Peyer's patch (tissue), 4 donors: ENCODE measurements at regions not wholly inside any gene's neighbourhood (a gene's known extent, or its start where the extent isn't known, plus 50 kb on each side); places are given as distances from the start of the nearest gene placed in this dataset.

Source experiments
- DNase-seq, 3 donors: peaks; one replicate each; pipeline ENCODE4 v3.0.0-alpha.2; 2017 to 2019
- H3K27ac ChIP-seq, 4 donors: fragments of 200-600 bp; sonication (generic); one replicate each; pipeline ENCODE4 v1.5.1; 2016 to 2019
- H3K27me3 ChIP-seq, 2 donors: fragments of 200-600 bp; sonication (generic); one replicate each; pipeline ENCODE4 v1.5.1; 2019
- H3K36me3 ChIP-seq, 3 donors: fragments of 200-600 bp; sonication (generic); one replicate each; pipeline ENCODE4 v1.5.1; 2016 to 2019
- H3K4me1 ChIP-seq, 4 donors: fragments of 200-600 bp; sonication (generic); one replicate each; pipeline ENCODE4 v1.5.1; 2016 to 2019
- H3K4me3 ChIP-seq, 4 donors: fragments of 200-600 bp; sonication (generic); 1 replicate in 3 of 4; 2 replicates in 1 of 4; pipeline ENCODE4 v1.5.1; 2016 to 2019; ENCODE audit warnings: mild to moderate bottlenecking in 1 of 4
- H3K9me3 ChIP-seq, 4 donors: fragments of 200-600 bp; sonication (generic); one replicate each; pipeline ENCODE4 v1.5.1; 2016 to 2019; ENCODE audit warnings: mild to moderate bottlenecking in 1 of 4
- POLR2A ChIP-seq, 2 donors: fragments of 450-650 bp; IDR thresholded peaks; one replicate each; pipeline ENCODE4 v1.5.1; 2017; ENCODE audit warnings: antibody characterized with exemption in 2 of 2, mild to moderate bottlenecking in 2 of 2, moderate library complexity in 2 of 2
- TF ChIP-seq, protein P1 (sequence below), 6 experiments: fragments of 450-650 bp in 4 of 6; fragments of 200-600 bp in 2 of 6; sonication (generic) in 1 of 6; IDR thresholded peaks; one replicate each; pipeline ENCODE4 v1.5.1; 2017 to 2019; ENCODE audit warnings: antibody characterized with exemption in 6 of 6, mild to moderate bottlenecking in 3 of 6, moderate library complexity in 1 of 6

DNA sequence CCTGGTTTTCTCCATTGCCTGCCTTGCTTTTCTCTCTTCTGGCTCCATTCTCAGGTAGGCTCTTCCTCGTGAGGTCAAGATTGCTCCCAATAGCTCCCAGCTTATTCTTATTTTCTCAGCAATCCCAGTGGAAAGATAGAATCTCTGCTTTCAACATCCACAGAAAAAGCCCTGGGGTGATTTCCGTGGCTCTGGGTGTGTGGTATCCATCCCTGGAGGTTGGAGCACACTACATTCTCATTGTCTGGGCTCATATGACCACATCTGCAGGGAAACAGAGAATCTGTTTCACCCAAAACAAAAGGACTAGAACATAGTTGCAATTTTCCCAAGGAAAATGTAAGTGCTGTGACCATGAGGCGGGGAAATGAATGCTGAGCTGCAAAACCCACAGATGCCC lies 236.0 kb downstream of the TENT4A start:
- no peak for DNase-seq
- H3K27ac ChIP-seq: no peak overlapping the region

DNA sequence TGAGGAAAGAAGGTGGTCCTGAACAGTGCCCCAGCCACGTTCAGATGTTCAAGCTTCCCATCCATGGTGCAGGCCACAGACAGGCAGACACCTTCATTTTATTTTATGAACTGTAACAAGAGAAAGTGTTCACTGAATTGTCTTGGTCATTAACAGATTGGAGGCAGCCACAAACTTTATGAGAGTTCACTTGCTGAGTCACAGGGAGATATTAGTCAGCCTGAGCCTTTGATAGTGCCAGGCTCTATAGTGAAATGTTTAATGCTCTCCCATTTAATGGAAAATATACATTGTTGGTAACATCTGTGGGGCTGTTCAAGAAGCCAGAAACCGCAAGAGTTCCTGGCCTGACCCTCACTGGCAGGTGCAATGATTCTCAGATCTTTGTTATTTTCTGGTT lies 237.0 kb downstream of the TENT4A start:
- Histone ChIP-seq H3K4me1 (no peaks in the 10 kb centered on the region), H3K27me3 (no peaks in the 10 kb centered on the region), H3K36me3 (no peaks in the 10 kb centered on the region), H3K9me3 (no peaks in the 10 kb centered on the region), H3K4me3 (no peak overlapping the region), H3K27ac (no peak overlapping the region)
- TF ChIP-seq, protein P1, sequence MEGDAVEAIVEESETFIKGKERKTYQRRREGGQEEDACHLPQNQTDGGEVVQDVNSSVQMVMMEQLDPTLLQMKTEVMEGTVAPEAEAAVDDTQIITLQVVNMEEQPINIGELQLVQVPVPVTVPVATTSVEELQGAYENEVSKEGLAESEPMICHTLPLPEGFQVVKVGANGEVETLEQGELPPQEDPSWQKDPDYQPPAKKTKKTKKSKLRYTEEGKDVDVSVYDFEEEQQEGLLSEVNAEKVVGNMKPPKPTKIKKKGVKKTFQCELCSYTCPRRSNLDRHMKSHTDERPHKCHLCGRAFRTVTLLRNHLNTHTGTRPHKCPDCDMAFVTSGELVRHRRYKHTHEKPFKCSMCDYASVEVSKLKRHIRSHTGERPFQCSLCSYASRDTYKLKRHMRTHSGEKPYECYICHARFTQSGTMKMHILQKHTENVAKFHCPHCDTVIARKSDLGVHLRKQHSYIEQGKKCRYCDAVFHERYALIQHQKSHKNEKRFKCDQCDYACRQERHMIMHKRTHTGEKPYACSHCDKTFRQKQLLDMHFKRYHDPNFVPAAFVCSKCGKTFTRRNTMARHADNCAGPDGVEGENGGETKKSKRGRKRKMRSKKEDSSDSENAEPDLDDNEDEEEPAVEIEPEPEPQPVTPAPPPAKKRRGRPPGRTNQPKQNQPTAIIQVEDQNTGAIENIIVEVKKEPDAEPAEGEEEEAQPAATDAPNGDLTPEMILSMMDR (IDR thresholded peaks at IDR 0.05): no peak
- TF ChIP-seq POLR2A (IDR thresholded peaks at IDR 0.05): no peak
- no peak for DNase-seq

More for the DNA sequence above, 236.0 kb downstream of the TENT4A start:
- no peaks in the 10 kb centered on the region for H3K36me3 ChIP-seq
- no peak for TF ChIP-seq POLR2A (IDR thresholded peaks at IDR 0.05)
- TF ChIP-seq, protein P1 (IDR thresholded peaks at IDR 0.05): no peak
- no peaks in the 10 kb centered on the region for H3K27me3 ChIP-seq
- no peaks in the 10 kb centered on the region for H3K4me1 ChIP-seq
- no peak overlapping the region for H3K4me3 ChIP-seq
- no peaks in the 10 kb centered on the region for H3K9me3 ChIP-seq

DNA sequence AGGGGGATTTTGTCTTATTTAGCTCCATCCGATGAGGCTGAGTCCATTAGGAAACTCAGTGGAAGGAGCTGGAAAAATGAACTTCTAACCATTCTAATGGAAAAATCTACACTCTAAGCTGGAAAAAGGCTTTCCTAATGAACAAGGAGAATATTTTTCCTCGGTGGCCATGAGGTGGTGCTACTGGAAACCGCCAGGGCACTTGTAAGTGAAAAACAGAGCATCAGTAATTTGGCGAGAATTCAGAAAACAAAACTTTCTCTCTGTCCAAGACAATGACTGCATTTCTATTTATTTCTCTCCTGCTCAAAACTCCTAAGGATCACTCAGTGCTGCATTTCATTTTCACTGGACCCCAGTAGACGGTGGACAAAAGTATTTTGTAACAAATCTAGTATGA lies 237.6 kb downstream of the TENT4A start:
- H3K27me3 ChIP-seq: no peaks in the 10 kb centered on the region
- H3K36me3 ChIP-seq: no peaks in the 10 kb centered on the region
- no peak for TF ChIP-seq POLR2A (IDR thresholded peaks at IDR 0.05)
- TF ChIP-seq, protein P1 (IDR thresholded peaks at IDR 0.05): no peak
- H3K9me3 ChIP-seq: no peaks in the 10 kb centered on the region
- DNase-seq: no peak
- H3K4me1 ChIP-seq: no peaks in the 10 kb centered on the region
- no peak overlapping the region for H3K4me3 ChIP-seq
- no peak overlapping the region for H3K27ac ChIP-seq

DNA sequence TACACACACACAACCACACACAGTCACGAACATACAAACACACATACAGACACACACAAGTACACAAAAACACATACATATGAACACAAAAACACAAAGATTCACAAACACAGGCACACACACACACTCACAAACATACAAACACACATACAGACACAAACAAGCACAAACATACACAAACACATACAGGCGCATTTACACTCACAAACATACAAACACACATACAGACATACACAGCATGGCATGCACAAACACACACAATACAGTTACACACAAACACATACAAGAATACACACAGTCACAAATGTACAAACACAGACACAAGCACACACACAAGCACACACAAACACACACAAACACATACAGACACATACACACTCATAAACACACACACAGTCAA lies 247.9 kb downstream of the TENT4A start:
- no peak for DNase-seq
- no peaks in the 10 kb centered on the region for H3K9me3 ChIP-seq
- H3K27ac ChIP-seq: no peak overlapping the region
- H3K4me3 ChIP-seq: no peak overlapping the region
- TF ChIP-seq, protein P1 (IDR thresholded peaks at IDR 0.05): no peak
- no peak for TF ChIP-seq POLR2A (IDR thresholded peaks at IDR 0.05)
- no peaks in the 10 kb centered on the region for H3K4me1 ChIP-seq
- no peaks in the 10 kb centered on the region for H3K36me3 ChIP-seq
- H3K27me3 ChIP-seq: no peaks in the 10 kb centered on the region

DNA sequence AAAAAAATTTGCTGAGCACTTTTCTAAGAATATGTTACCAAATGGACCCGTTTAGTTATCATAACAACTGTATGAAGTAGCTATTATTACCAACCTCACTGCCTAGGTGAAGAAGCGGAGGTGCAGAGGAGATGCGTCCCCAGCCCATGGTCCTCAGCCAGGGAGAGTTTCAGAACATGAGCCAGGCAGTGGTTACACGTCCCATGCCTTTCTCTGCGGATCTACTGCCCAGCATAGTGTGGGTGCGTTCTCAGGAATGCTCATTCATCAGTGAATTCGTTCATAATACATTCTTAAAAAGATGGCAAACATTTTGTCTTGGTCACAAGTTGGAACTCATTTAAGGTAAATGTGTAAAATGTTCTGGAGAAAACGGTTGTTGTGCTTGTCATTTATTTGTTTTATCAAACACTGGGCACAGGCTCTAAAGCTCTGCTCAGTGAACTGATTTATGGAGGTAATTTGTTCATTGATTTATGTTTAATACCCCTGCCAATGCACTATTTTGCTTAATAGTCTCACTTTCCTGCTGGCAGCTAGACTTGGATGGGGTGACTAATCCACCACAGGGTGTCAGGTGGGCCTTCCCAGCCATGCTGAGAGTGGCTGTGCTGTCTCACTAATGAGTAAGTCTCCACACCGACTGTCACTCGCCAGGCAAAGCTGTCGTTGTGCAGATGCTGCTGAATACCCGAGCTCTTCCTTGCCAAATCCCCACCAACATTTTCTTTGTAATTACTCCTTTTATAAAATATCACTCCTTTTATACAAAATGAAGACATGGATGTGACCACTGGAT lies 248.8 kb downstream of the TENT4A start:
- TF ChIP-seq, protein P1 (IDR thresholded peaks at IDR 0.05): no peak
- no peak for TF ChIP-seq POLR2A (IDR thresholded peaks at IDR 0.05)
- Histone ChIP-seq H3K27me3 (no peaks in the 10 kb centered on the region), H3K27ac (no peak overlapping the region), H3K4me3 (no peak overlapping the region), H3K36me3 (no peaks in the 10 kb centered on the region), H3K9me3 (no peaks in the 10 kb centered on the region), H3K4me1 (no peaks in the 10 kb centered on the region)
- no peak for DNase-seq
